ENCODE measurements at regions not wholly inside any gene's neighbourhood (a gene's known extent, or its start where the extent isn't known, plus 50 kb on each side); places are given as distances from the start of the nearest gene placed in this dataset.

DNA sequence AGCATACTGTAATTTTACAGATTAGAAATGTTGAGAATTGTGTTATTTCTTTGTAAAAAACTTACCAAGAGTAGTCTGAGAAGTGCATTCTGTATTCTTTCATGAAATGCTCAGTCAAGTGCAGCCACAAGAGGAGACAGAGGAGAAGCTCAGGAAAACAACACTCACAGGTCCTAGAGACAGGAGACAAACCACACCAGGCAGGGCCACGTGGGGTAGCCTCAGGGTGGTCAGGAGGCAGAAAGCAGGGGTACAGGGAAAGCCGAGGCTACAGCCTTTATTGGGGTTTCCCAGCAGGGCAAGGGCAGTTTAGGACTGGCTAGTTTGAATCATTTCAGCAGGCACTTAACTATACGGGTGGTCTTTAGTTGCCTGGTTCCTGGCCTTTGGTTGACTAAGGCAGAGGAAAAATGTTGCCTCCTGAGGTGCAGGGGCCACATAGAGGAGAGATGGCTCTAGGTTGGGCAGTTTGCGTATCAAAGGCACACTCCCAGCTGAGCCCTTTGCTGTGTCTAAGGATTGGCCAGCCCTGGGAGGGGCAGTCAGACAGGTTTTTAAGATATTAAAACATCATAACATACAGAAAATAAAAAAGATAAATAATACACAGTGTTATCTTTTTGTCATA lies 230.9 kb upstream of the ANKRD55 start:
- FAIRE-seq (no peak), DNase-seq (ENCODE audit: insufficient read length, low spot score) (no peak)
- TF ChIP-seq TAF1 (IDR thresholded peaks at IDR 0.05; ENCODE audit: low read depth, low read length) = no peak
- no peak for TF ChIP-seq POLR2A (IDR thresholded peaks at IDR 0.05; ENCODE audit: low read depth, low read length)
- TF ChIP-seq POU2F2 (IDR thresholded peaks at IDR 0.05; ENCODE audit: low read depth, low read length) = no peak
- TF ChIP-seq POLR2AphosphoS5 (IDR thresholded peaks at IDR 0.05; ENCODE audit: low read depth, low read length) = no peak
- no peak for TF ChIP-seq PAX5 (IDR thresholded peaks at IDR 0.05; ENCODE audit: insufficient read depth, low read length, severe bottlenecking)
- no peak for TF ChIP-seq SPI1 (IDR thresholded peaks at IDR 0.05; ENCODE audit: low read depth, low read length)

DNA sequence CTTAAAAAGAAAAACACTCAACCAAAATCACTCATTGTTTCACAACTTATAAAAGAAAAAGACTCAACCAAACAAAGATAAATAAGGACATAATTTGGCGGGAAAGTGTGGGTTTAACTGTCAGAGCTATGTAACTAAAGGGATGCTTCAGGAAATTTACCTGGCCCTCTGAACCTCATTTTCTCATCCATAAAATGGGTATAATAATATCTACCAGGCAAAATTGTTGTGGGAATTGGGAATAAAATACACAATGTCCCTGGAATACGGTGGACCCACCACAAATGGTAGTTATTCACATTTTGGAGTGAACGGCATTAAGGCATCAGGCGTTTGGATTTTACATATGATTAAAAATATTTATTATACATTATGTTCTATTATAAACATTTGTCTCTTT lies 228.5 kb upstream of the ANKRD55 start:
- TF ChIP-seq PAX5 (IDR thresholded peaks at IDR 0.05; ENCODE audit: insufficient read depth, low read length, severe bottlenecking) = no peak
- TF ChIP-seq TAF1 (IDR thresholded peaks at IDR 0.05; ENCODE audit: low read depth, low read length) = no peak
- no peak for TF ChIP-seq SPI1 (IDR thresholded peaks at IDR 0.05; ENCODE audit: low read depth, low read length)
- TF ChIP-seq POU2F2 (IDR thresholded peaks at IDR 0.05; ENCODE audit: low read depth, low read length) = no peak
- no peak for TF ChIP-seq POLR2A (IDR thresholded peaks at IDR 0.05; ENCODE audit: low read depth, low read length)
- TF ChIP-seq POLR2AphosphoS5 (IDR thresholded peaks at IDR 0.05; ENCODE audit: low read depth, low read length) = no peak
- DNase-seq (ENCODE audit: insufficient read length, low spot score) (no peak), FAIRE-seq (no peak)

DNA sequence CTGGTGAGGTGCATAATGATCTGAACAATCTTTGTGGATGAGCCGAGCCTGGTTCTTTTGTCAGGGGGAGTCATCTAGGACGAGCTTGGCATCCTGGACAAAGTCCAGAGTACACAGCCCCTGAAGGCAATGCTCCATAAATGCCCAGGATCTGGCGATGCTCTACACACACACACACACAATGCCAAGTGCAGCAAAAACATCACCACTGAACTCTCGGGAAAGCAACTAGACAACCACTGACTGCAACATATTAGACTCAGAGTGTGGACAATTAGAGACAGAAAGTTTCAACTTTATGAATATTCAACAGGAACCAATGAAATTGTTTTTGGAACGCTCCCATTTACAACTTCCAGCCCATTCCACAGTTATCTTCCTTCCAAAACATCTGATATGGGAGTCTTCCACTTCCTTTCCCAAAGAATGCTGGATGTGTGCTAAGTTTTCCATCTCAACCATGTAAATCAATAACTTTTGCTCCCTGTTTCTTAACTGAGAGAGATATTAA lies 227.6 kb upstream of the ANKRD55 start:
- FAIRE-seq = no peak
- no peak for TF ChIP-seq TAF1 (IDR thresholded peaks at IDR 0.05; ENCODE audit: low read depth, low read length)
- no peak for TF ChIP-seq PAX5 (IDR thresholded peaks at IDR 0.05; ENCODE audit: insufficient read depth, low read length, severe bottlenecking)
- no peak for TF ChIP-seq POLR2A (IDR thresholded peaks at IDR 0.05; ENCODE audit: low read depth, low read length)
- TF ChIP-seq POLR2AphosphoS5 (IDR thresholded peaks at IDR 0.05; ENCODE audit: low read depth, low read length) = no peak
- TF ChIP-seq POU2F2 (IDR thresholded peaks at IDR 0.05; ENCODE audit: low read depth, low read length) = no peak
- TF ChIP-seq SPI1 (IDR thresholded peaks at IDR 0.05; ENCODE audit: low read depth, low read length) = no peak
- no peak for DNase-seq (ENCODE audit: insufficient read length, low spot score)

DNA sequence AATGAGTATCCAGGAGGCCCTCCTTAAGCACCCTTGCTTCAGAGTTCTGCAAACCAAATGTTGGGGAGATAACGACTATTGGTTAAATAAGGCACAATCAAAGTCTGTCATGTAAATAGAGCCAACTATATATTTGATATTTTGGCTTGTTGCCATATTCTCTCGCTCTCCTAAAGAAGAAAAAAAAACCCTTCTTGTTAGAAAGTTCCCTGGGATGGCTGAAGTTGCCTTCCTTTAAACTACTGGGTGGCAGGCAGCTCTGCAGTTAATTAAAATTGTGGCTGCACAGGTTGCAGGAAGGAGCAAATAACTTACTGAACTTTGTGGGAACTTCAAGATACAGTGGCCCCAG lies 227.0 kb upstream of the ANKRD55 start:
- DNase-seq (ENCODE audit: insufficient read length, low spot score) (no peak), FAIRE-seq (no peak)
- no peak for TF ChIP-seq POLR2AphosphoS5 (IDR thresholded peaks at IDR 0.05; ENCODE audit: low read depth, low read length)
- no peak for TF ChIP-seq POLR2A (IDR thresholded peaks at IDR 0.05; ENCODE audit: low read depth, low read length)
- TF ChIP-seq PAX5 (IDR thresholded peaks at IDR 0.05; ENCODE audit: insufficient read depth, low read length, severe bottlenecking) = no peak
- TF ChIP-seq POU2F2 (IDR thresholded peaks at IDR 0.05; ENCODE audit: low read depth, low read length) = no peak
- TF ChIP-seq TAF1 (IDR thresholded peaks at IDR 0.05; ENCODE audit: low read depth, low read length) = no peak
- TF ChIP-seq SPI1 (IDR thresholded peaks at IDR 0.05; ENCODE audit: low read depth, low read length) = no peak

DNA sequence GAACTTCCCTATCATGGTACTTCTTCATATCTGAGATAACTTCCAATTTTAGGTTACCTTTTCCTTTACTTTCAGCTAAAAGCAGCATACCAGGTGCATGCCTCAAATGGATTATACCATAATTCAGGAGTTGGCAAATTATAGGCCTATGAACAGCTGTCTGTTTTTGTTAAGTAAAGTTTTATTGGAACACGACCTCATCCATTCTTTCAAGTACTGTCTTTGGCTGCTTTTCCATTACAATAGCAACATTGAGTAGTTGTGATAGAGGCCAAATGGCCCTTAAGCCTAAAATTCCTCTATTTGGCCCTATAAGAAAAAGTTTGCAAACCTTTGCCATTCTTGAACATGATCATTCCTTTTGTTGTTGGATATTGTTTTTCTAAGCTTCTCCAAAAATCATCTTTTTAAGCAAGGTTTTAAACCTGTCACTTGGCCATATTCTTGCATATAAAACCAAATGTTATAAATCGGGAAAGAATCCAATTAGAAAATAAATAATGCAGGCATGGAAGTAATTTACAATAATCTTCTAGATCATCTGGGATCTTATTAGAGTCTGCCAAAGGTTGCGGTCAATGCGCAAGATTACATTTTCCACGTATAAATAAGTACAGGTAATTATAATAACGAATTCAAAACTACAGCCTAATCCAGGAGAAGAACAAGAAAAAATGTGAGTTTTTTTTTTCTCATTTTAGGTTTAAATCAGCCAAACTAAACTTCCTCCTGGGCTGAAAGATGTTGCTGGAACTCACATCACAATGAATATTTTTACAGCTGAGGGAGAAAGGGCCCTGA lies 226.5 kb upstream of the ANKRD55 start:
- no peak for DNase-seq (ENCODE audit: insufficient read length, low spot score)
- no peak for FAIRE-seq
- TF ChIP-seq POLR2AphosphoS5 (IDR thresholded peaks at IDR 0.05; ENCODE audit: low read depth, low read length) (no peak), TAF1 (IDR thresholded peaks at IDR 0.05; ENCODE audit: low read depth, low read length) (no peak), SPI1 (IDR thresholded peaks at IDR 0.05; ENCODE audit: low read depth, low read length) (no peak), PAX5 (IDR thresholded peaks at IDR 0.05; ENCODE audit: insufficient read depth, low read length, severe bottlenecking) (no peak)

DNA sequence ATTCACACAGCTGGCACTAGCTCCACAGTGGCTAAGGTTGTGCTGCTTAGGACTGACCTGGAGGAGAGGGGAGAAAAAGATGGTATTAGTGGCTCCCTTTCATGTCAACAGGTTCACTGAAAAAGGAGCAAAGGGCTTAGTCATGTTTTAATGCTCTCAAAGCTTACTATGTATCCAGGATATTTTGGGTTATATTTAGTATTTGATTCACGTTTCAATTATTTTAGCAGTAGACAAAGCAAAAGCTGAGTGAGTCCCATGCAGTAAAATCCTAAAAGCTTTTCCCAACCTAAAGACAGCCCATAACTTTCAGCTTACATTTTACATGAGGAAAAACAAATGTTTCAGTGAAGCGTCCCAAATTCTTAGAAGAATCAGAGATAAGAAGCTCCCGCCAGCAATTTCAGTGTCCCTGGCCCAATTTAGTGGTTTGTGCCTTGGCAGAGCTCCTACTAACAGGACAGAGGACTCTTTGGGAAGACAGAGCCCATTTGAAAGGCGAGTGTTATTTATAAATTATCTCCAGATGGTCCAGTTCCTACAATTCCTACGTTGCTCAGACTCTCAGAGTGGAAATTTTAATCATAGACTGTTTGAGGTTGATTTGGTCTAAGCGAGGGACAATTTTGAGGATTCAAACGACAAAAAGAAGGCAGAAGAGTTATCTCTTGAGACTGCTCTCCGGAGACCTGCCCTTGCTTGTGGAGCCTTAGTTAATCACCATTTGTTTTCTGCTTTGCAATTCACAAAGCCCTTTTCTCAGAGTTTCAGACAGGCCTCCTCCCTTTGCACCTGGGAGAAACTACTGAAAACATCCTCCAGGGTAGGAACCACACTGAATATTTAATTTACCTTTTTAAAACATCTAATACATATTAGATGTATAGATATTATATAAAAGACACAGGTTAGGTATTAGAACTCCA lies 225.0 kb upstream of the ANKRD55 start:
- DNase-seq (ENCODE audit: insufficient read length, low spot score) (no peak), FAIRE-seq (no peak)
- TF ChIP-seq TAF1 (IDR thresholded peaks at IDR 0.05; ENCODE audit: low read depth, low read length) = no peak
- TF ChIP-seq POLR2AphosphoS5 (IDR thresholded peaks at IDR 0.05; ENCODE audit: low read depth, low read length) = no peak
- no peak for TF ChIP-seq POLR2A (IDR thresholded peaks at IDR 0.05; ENCODE audit: low read depth, low read length)
- no peak for TF ChIP-seq PAX5 (IDR thresholded peaks at IDR 0.05; ENCODE audit: insufficient read depth, low read length, severe bottlenecking)
- no peak for TF ChIP-seq POU2F2 (IDR thresholded peaks at IDR 0.05; ENCODE audit: low read depth, low read length)
- TF ChIP-seq SPI1 (IDR thresholded peaks at IDR 0.05; ENCODE audit: low read depth, low read length) = no peak

DNA sequence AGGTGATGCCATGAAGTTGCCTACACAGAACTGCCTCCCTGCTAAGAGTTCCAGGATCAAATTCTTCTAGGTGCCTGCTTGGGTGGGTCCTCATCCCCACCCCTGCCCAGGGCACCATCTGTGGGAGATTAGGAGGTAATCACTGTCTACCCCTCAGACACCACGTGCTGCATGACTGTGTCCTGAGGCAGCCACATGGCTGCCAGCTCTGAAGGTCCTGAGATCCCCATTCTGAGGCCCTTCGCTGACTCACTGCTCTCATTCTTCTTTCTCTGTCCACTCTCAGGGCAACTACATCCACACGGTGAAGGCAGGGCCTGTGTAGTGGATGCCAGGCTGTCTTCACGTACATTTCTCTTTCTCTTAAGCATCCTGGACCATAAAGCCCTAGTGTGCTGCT lies 222.9 kb upstream of the ANKRD55 start:
- FAIRE-seq = no peak
- no peak for TF ChIP-seq POLR2AphosphoS5 (IDR thresholded peaks at IDR 0.05; ENCODE audit: low read depth, low read length)
- TF ChIP-seq PAX5 (IDR thresholded peaks at IDR 0.05; ENCODE audit: insufficient read depth, low read length, severe bottlenecking) = no peak
- TF ChIP-seq POLR2A (IDR thresholded peaks at IDR 0.05; ENCODE audit: low read depth, low read length) = no peak
- TF ChIP-seq SPI1 (IDR thresholded peaks at IDR 0.05; ENCODE audit: low read depth, low read length) = no peak
- TF ChIP-seq POU2F2 (IDR thresholded peaks at IDR 0.05; ENCODE audit: low read depth, low read length) = no peak
- no peak for TF ChIP-seq TAF1 (IDR thresholded peaks at IDR 0.05; ENCODE audit: low read depth, low read length)
- DNase-seq (ENCODE audit: insufficient read length, low spot score) = no peak

DNA sequence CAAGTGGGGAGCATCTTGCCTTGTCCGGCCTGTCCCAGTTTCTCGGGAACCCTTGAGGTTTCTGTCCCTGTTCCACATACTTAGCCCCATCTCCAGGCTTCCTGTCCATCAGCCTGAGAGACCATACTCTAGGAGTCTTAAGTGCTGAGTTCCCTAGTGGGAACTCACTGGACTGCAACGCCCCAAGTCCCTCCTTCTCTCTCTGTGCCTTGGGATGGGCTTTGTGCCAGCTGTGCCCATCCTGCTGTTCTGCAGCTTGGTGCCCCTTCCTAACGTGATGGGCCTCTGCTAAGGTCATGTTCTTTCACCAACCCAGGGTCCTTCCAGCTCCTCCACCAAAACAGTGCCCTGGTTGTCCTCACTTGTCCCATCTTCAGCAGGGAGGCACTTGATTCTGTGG lies 222.3 kb upstream of the ANKRD55 start:
- FAIRE-seq = no peak
- no peak for TF ChIP-seq POU2F2 (IDR thresholded peaks at IDR 0.05; ENCODE audit: low read depth, low read length)
- no peak for TF ChIP-seq POLR2AphosphoS5 (IDR thresholded peaks at IDR 0.05; ENCODE audit: low read depth, low read length)
- no peak for TF ChIP-seq TAF1 (IDR thresholded peaks at IDR 0.05; ENCODE audit: low read depth, low read length)
- TF ChIP-seq SPI1 (IDR thresholded peaks at IDR 0.05; ENCODE audit: low read depth, low read length) = no peak
- no peak for TF ChIP-seq PAX5 (IDR thresholded peaks at IDR 0.05; ENCODE audit: insufficient read depth, low read length, severe bottlenecking)
- TF ChIP-seq POLR2A (IDR thresholded peaks at IDR 0.05; ENCODE audit: low read depth, low read length) = no peak
- no peak for DNase-seq (ENCODE audit: insufficient read length, low spot score)

All from GM12891 (cell line).